ENCODE measurements at regions not wholly inside any gene's neighbourhood (a gene's known extent, or its start where the extent isn't known, plus 50 kb on each side); places are given as distances from the start of the nearest gene placed in this dataset.

GRCh38 chr3:72698154-72698917 lies 149.9 kb downstream of the SHQ1 start:
- no peaks in the 10 kb centered on the region for H3K9me3 Mint-ChIP-seq
- no peak overlapping the region for H3K27ac Mint-ChIP-seq
- no peaks in the 10 kb centered on the region for H3K4me1 Mint-ChIP-seq (ENCODE audit: low read depth in 2 of 2)
- no peak for DNase-seq
- no peak for ATAC-seq (replicated peaks)
- no peaks in the 10 kb centered on the region for H3K36me3 Mint-ChIP-seq (ENCODE audit: insufficient read depth)
- H3K4me3 Mint-ChIP-seq: no peak overlapping the region
- H3K27me3 Mint-ChIP-seq: peaks cover 10 to 17% of the 10 kb centered on the region in 2 donors

GRCh38 chr3:72697717-72698116 lies 150.5 kb downstream of the SHQ1 start:
- Mint-ChIP-seq H3K36me3 (ENCODE audit: insufficient read depth) (no peaks in the 10 kb centered on the region), H3K27ac (no peak overlapping the region), H3K4me1 (ENCODE audit: low read depth in 2 of 2) (no peaks in the 10 kb centered on the region), H3K27me3 (peaks cover 10 to 17% of the 10 kb centered on the region in 2 donors), H3K9me3 (no peaks in the 10 kb centered on the region), H3K4me3 (no peak overlapping the region)
- ATAC-seq (replicated peaks) (no peak), DNase-seq (no peak)

GRCh38 chr3:72696815-72697214 lies 151.4 kb downstream of the SHQ1 start:
- Mint-ChIP-seq H3K36me3 (ENCODE audit: insufficient read depth) (no peaks in the 10 kb centered on the region), H3K9me3 (no peaks in the 10 kb centered on the region), H3K4me1 (ENCODE audit: low read depth in 2 of 2) (no peaks in the 10 kb centered on the region), H3K27me3 (peaks cover 10 to 17% of the 10 kb centered on the region in 2 donors), H3K27ac (no peak overlapping the region), H3K4me3 (no peak overlapping the region)
- DNase-seq: no peak
- ATAC-seq (replicated peaks): no peak

- DNase-seq (no peak), ATAC-seq (replicated peaks) (no peak)
- Mint-ChIP-seq H3K27ac (no peak overlapping the region), H3K4me3 (no peak overlapping the region), H3K27me3 (peaks cover 0 to 7% of the 10 kb centered on the region in 2 donors), H3K36me3 (ENCODE audit: insufficient read depth) (no peaks in the 10 kb centered on the region), H3K9me3 (no peaks in the 10 kb centered on the region), H3K4me1 (ENCODE audit: low read depth in 2 of 2) (no peaks in the 10 kb centered on the region)
Measured at GRCh38 chr3:72694398-72694797, 153.8 kb downstream of the SHQ1 start.

GRCh38 chr3:72692990-72693389 lies 155.3 kb downstream of the SHQ1 start:
- ATAC-seq (replicated peaks): no peak
- H3K27me3 Mint-ChIP-seq: peaks cover 0 to 4% of the 10 kb centered on the region in 2 donors
- H3K27ac Mint-ChIP-seq: no peak overlapping the region
- no peaks in the 10 kb centered on the region for H3K9me3 Mint-ChIP-seq
- H3K36me3 Mint-ChIP-seq (ENCODE audit: insufficient read depth): no peaks in the 10 kb centered on the region
- no peak for DNase-seq
- H3K4me1 Mint-ChIP-seq (ENCODE audit: low read depth in 2 of 2): no peaks in the 10 kb centered on the region
- no peak overlapping the region for H3K4me3 Mint-ChIP-seq

GRCh38 chr3:72690629-72691028 lies 157.6 kb downstream of the SHQ1 start:
- Mint-ChIP-seq H3K9me3 (no peaks in the 10 kb centered on the region), H3K27ac (no peak overlapping the region), H3K27me3 (no peaks in the 10 kb centered on the region), H3K36me3 (ENCODE audit: insufficient read depth) (no peaks in the 10 kb centered on the region), H3K4me1 (ENCODE audit: low read depth in 2 of 2) (no peaks in the 10 kb centered on the region), H3K4me3 (no peak overlapping the region)
- ATAC-seq (replicated peaks) (no peak), DNase-seq (no peak)

- no peak for ATAC-seq (replicated peaks)
- H3K27ac Mint-ChIP-seq: no peak overlapping the region
- peaks cover 14 to 15% of the 10 kb centered on the region in 2 donors for H3K27me3 Mint-ChIP-seq
- DNase-seq: no peak
- H3K4me1 Mint-ChIP-seq (ENCODE audit: low read depth in 2 of 2): peaks cover 4% of the 10 kb centered on the region in 2 donors
- no peak overlapping the region for H3K4me3 Mint-ChIP-seq
- H3K36me3 Mint-ChIP-seq (ENCODE audit: insufficient read depth): no peaks in the 10 kb centered on the region
- H3K9me3 Mint-ChIP-seq: no peaks in the 10 kb centered on the region
Measured at GRCh38 chr3:72682936-72683452, 165.3 kb downstream of the SHQ1 start.

GRCh38 chr3:72681598-72681997 lies 166.6 kb downstream of the SHQ1 start:
- Mint-ChIP-seq H3K9me3 (no peaks in the 10 kb centered on the region), H3K4me1 (ENCODE audit: low read depth in 2 of 2) (peaks cover 4% of the 10 kb centered on the region in 2 donors), H3K36me3 (ENCODE audit: insufficient read depth) (no peaks in the 10 kb centered on the region), H3K4me3 (no peak overlapping the region), H3K27me3 (peaks cover 21 to 26% of the 10 kb centered on the region in 2 donors), H3K27ac (no peak overlapping the region)
- ATAC-seq (replicated peaks) (no peak), DNase-seq (no peak)

- Mint-ChIP-seq H3K27ac (no peak overlapping the region), H3K27me3 (peaks cover 21 to 26% of the 10 kb centered on the region in 2 donors), H3K9me3 (no peaks in the 10 kb centered on the region), H3K4me1 (ENCODE audit: low read depth in 2 of 2) (peaks cover 4% of the 10 kb centered on the region in 2 donors), H3K4me3 (no peak overlapping the region), H3K36me3 (ENCODE audit: insufficient read depth) (no peaks in the 10 kb centered on the region)
- DNase-seq (no peak), ATAC-seq (replicated peaks) (no peak)
Measured at GRCh38 chr3:72680766-72681165, 167.5 kb downstream of the SHQ1 start.

GRCh38 chr3:72679540-72680198 lies 168.6 kb downstream of the SHQ1 start:
- no peak overlapping the region for H3K27ac Mint-ChIP-seq
- no peak overlapping the region for H3K4me3 Mint-ChIP-seq
- DNase-seq (no peak), ATAC-seq (replicated peaks) (no peak)
- no peaks in the 10 kb centered on the region for H3K9me3 Mint-ChIP-seq
- H3K4me1 Mint-ChIP-seq (ENCODE audit: low read depth in 2 of 2): peaks cover 4% of the 10 kb centered on the region in 2 donors
- H3K27me3 Mint-ChIP-seq: peaks cover 21 to 26% of the 10 kb centered on the region in 2 donors
- no peaks in the 10 kb centered on the region for H3K36me3 Mint-ChIP-seq (ENCODE audit: insufficient read depth)

- no peaks in the 10 kb centered on the region for H3K36me3 Mint-ChIP-seq (ENCODE audit: insufficient read depth)
- peaks cover 21 to 26% of the 10 kb centered on the region in 2 donors for H3K27me3 Mint-ChIP-seq
- no peak overlapping the region for H3K4me3 Mint-ChIP-seq
- no peak overlapping the region for H3K27ac Mint-ChIP-seq
- H3K9me3 Mint-ChIP-seq: no peaks in the 10 kb centered on the region
- DNase-seq: no peak
- no peak for ATAC-seq (replicated peaks)
- peaks cover 4% of the 10 kb centered on the region in 2 donors for H3K4me1 Mint-ChIP-seq (ENCODE audit: low read depth in 2 of 2)
Measured at GRCh38 chr3:72678867-72679266, 169.4 kb downstream of the SHQ1 start.

GRCh38 chr3:72678380-72678779 lies 169.9 kb downstream of the SHQ1 start:
- H3K4me3 Mint-ChIP-seq: no peak overlapping the region
- peaks cover 21 to 26% of the 10 kb centered on the region in 2 donors for H3K27me3 Mint-ChIP-seq
- H3K4me1 Mint-ChIP-seq (ENCODE audit: low read depth in 2 of 2): peaks cover 4% of the 10 kb centered on the region in 2 donors
- no peaks in the 10 kb centered on the region for H3K9me3 Mint-ChIP-seq
- no peaks in the 10 kb centered on the region for H3K36me3 Mint-ChIP-seq (ENCODE audit: insufficient read depth)
- H3K27ac Mint-ChIP-seq: peak overlapping the region in 1 of 2 donors; percentile 78
- no peak for ATAC-seq (replicated peaks)
- no peak for DNase-seq

GRCh38 chr3:72675243-72675642 lies 173.0 kb downstream of the SHQ1 start:
- ATAC-seq (replicated peaks) (no peak), DNase-seq (no peak)
- Mint-ChIP-seq H3K27me3 (peaks cover 17 to 21% of the 10 kb centered on the region in 2 donors), H3K36me3 (ENCODE audit: insufficient read depth) (no peaks in the 10 kb centered on the region), H3K4me1 (ENCODE audit: low read depth in 2 of 2) (no peaks in the 10 kb centered on the region), H3K4me3 (no peak overlapping the region), H3K9me3 (no peaks in the 10 kb centered on the region), H3K27ac (no peak overlapping the region)

All from effector memory CD8-positive, alpha-beta T cell (primary cell).